ENCODE measurements at regions not wholly inside any gene's neighbourhood (a gene's known extent, or its start where the extent isn't known, plus 50 kb on each side); places are given as distances from the start of the nearest gene placed in this dataset.

- no peak overlapping the region for H3K4me3 Mint-ChIP-seq
- no peaks in the 10 kb centered on the region for H3K4me1 Mint-ChIP-seq
- no peaks in the 10 kb centered on the region for H3K27me3 Mint-ChIP-seq (ENCODE audit: low read depth)
- no peaks in the 10 kb centered on the region for H3K36me3 Mint-ChIP-seq (ENCODE audit: low read depth)
- no peak for TF ChIP-seq CTCF (IDR thresholded peaks at IDR 0.05; ENCODE audit: unreplicated experiment in 3 of 3)
- H3K9me3 Mint-ChIP-seq, result no peaks in the 10 kb centered on the region
- H3K27ac Mint-ChIP-seq, result no peak overlapping the region
These were observed 213.8 kb downstream of the AHR start for GRCh38 chr7:17512181-17512675.

DNA sequence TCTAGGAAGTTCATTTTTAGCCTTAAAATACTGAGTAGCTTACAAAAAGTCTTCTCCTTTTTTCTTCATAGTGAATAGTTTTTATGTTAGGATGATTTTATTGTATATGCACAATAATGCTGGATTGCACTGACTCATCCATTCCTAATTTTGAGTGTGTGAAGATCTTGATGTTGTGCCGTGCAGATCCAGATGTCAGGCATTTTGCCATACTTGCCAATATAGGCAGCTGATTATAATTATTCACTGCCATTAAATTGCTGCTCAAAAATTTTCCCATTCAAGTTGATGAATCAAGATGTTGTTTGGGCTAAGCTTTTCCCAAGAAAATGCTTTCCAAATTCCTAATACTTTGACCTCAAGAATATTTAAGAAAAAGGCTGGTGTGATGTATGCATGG lies 218.3 kb downstream of the AHR start:
- no peak overlapping the region for H3K27ac Mint-ChIP-seq
- H3K36me3 Mint-ChIP-seq (ENCODE audit: low read depth), result no peaks in the 10 kb centered on the region
- no peaks in the 10 kb centered on the region for H3K9me3 Mint-ChIP-seq
- TF ChIP-seq CTCF (IDR thresholded peaks at IDR 0.05; ENCODE audit: unreplicated experiment in 3 of 3), result no peak
- H3K4me3 Mint-ChIP-seq, result no peak overlapping the region
- no peaks in the 10 kb centered on the region for H3K27me3 Mint-ChIP-seq (ENCODE audit: low read depth)
- peaks cover 8% of the 10 kb centered on the region for H3K4me1 Mint-ChIP-seq

DNA sequence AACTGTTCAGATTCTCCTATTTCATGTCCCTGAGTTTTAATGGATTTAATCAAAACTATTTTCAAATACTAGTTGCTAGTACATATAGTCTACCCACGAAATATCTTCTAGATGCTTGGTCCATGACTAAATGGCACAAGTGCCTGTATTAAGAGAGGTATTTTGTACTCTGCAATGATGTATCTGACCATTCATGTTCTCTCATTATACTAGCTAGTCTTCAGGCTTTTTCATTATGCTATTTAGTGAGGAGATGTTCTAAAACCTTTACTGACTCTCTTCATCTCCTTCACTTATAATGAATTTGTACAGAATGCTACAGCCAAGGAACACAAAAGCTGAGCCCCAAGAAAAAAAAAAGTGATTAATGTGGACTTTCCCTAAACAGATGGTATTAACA lies 222.5 kb downstream of the AHR start:
- Mint-ChIP-seq H3K27me3 (ENCODE audit: low read depth) (no peaks in the 10 kb centered on the region), H3K4me3 (no peak overlapping the region), H3K4me1 (peaks cover 23% of the 10 kb centered on the region), H3K9me3 (no peaks in the 10 kb centered on the region), H3K36me3 (ENCODE audit: low read depth) (no peaks in the 10 kb centered on the region), H3K27ac (peak overlapping the region; percentile 23 to 88 (median 55))
- no peak for TF ChIP-seq CTCF (IDR thresholded peaks at IDR 0.05; ENCODE audit: unreplicated experiment in 3 of 3)

GRCh38 chr7:17521437-17521836 lies 223.0 kb downstream of the AHR start:
- Mint-ChIP-seq H3K36me3 (ENCODE audit: low read depth) (no peaks in the 10 kb centered on the region), H3K27me3 (ENCODE audit: low read depth) (no peaks in the 10 kb centered on the region), H3K27ac (peak overlapping the region; percentile 55 to 88 (median 70)), H3K4me3 (no peak overlapping the region), H3K4me1 (peaks cover 23% of the 10 kb centered on the region), H3K9me3 (no peaks in the 10 kb centered on the region)
- no peak for TF ChIP-seq CTCF (IDR thresholded peaks at IDR 0.05; ENCODE audit: unreplicated experiment in 3 of 3)

DNA sequence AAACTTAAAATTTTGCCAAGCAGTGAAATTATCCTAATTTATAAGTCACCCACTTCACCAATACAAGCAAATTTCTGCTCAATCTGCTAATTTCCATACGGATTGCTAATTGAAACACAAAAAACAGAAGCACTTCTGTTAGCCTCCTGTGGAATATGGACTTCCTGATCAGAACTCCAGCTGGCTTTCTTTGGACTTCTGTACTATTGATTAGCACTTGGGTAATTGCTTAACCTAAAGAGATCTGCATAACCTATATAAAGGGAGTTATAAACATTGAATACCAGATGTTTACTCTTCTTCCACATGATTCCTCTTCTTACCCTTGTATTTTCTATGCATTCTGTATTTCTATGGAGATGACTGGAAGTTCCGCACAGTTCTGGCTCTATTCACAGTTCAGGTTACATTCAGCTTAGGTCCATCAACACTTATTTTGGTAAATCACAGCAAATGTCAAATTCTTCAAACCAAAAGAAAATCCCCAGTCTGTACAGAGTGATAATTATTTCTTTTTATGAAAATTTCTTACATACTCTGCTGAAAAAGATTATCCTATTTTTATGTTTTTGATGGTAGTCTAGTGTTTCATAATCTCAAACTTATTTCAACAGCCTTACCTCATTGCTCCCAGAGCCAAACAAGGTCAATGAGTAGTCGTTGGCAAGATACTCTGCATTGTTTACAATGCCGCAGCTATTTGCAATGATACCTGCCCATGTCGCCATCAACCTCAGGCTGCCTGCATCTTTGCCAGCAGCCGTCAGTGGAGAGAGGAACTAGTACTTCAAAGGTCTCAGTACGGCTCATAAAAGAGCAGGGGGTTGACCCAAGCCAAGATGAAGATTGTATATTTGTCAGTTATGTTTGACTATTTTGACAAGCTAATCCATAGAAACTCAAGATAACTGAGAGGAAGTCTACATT lies 225.6 kb downstream of the AHR start:
- no peak for TF ChIP-seq CTCF (IDR thresholded peaks at IDR 0.05; ENCODE audit: unreplicated experiment in 3 of 3)
- Mint-ChIP-seq H3K4me3 (no peak overlapping the region), H3K27me3 (ENCODE audit: low read depth) (no peaks in the 10 kb centered on the region), H3K36me3 (ENCODE audit: low read depth) (no peaks in the 10 kb centered on the region), H3K27ac (peak overlapping the region in 2 of 3 experiments; percentile 55 to 72), H3K4me1 (peaks cover 35% of the 10 kb centered on the region), H3K9me3 (no peaks in the 10 kb centered on the region)

Data from nephron (organoid).